Nephron progenitor cell (in vitro differentiated cells): ENCODE measurements at regions not wholly inside any gene's neighbourhood (a gene's known extent, or its start where the extent isn't known, plus 50 kb on each side); places are given as distances from the start of the nearest gene placed in this dataset.

Experiments
- DNase-seq: peaks from one replicate; pipeline ENCODE4 v3.0.0; 2021
- H3K27ac Mint-ChIP-seq: 2 replicates; pipeline ENCODE4 v1.8.0; 2021; ENCODE audit warnings: mild to moderate bottlenecking, moderate library complexity, mixed read lengths
- H3K27me3 Mint-ChIP-seq: 2 replicates; pipeline ENCODE4 v1.8.0; 2021; ENCODE audit warnings: mild to moderate bottlenecking, low read depth, mixed read lengths; ENCODE audit not compliant: poor library complexity
- H3K36me3 Mint-ChIP-seq: 2 replicates; pipeline ENCODE4 v1.8.0; 2021; ENCODE audit warnings: low read depth, mixed read lengths
- H3K4me1 Mint-ChIP-seq: 2 replicates; pipeline ENCODE4 v1.8.0; 2021; ENCODE audit warnings: mixed read lengths
- H3K4me3 Mint-ChIP-seq: 2 replicates; pipeline ENCODE4 v1.8.0; 2021; ENCODE audit warnings: mild to moderate bottlenecking, moderate library complexity, mixed read lengths
- H3K9me3 Mint-ChIP-seq: 2 replicates; pipeline ENCODE4 v1.8.0; 2021; ENCODE audit warnings: mild to moderate bottlenecking, moderate library complexity, mixed read lengths
- TF ChIP-seq, protein P1 (sequence below): fragments of 200-600 bp; sonication (generic); IDR thresholded peaks from 2 replicates; pipeline ENCODE4 v1.5.0; 2021; ENCODE audit warnings: antibody characterized with exemption

DNA sequence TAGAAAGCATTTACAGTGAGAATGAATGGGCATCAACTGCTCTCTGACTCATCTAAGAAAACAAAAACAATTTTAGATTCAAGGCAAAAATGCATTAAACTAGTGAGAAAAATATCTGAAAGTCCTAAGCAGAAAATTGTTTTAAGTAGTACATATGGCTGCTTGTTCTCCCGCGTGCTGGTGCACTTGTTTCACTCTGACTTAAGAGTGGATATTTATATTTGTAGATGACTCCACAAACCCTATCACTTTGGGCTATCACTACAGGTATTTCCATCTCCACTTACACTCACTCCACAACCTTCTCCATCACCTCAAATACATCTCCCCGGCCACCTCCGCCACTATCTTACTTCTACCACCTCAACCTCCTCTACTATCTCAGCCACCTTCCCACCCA lies 253.9 kb upstream of the EGLN3 start:
- H3K36me3 Mint-ChIP-seq: no peaks in the 10 kb centered on the region
- H3K4me1 Mint-ChIP-seq: no peaks in the 10 kb centered on the region
- DNase-seq: no peak
- no peak overlapping the region for H3K27ac Mint-ChIP-seq
- H3K4me3 Mint-ChIP-seq: no peak overlapping the region
- peaks cover 3% of the 10 kb centered on the region for H3K27me3 Mint-ChIP-seq
- TF ChIP-seq, protein P1, sequence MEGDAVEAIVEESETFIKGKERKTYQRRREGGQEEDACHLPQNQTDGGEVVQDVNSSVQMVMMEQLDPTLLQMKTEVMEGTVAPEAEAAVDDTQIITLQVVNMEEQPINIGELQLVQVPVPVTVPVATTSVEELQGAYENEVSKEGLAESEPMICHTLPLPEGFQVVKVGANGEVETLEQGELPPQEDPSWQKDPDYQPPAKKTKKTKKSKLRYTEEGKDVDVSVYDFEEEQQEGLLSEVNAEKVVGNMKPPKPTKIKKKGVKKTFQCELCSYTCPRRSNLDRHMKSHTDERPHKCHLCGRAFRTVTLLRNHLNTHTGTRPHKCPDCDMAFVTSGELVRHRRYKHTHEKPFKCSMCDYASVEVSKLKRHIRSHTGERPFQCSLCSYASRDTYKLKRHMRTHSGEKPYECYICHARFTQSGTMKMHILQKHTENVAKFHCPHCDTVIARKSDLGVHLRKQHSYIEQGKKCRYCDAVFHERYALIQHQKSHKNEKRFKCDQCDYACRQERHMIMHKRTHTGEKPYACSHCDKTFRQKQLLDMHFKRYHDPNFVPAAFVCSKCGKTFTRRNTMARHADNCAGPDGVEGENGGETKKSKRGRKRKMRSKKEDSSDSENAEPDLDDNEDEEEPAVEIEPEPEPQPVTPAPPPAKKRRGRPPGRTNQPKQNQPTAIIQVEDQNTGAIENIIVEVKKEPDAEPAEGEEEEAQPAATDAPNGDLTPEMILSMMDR: no peak
- H3K9me3 Mint-ChIP-seq: peaks cover 15% of the 10 kb centered on the region

DNA sequence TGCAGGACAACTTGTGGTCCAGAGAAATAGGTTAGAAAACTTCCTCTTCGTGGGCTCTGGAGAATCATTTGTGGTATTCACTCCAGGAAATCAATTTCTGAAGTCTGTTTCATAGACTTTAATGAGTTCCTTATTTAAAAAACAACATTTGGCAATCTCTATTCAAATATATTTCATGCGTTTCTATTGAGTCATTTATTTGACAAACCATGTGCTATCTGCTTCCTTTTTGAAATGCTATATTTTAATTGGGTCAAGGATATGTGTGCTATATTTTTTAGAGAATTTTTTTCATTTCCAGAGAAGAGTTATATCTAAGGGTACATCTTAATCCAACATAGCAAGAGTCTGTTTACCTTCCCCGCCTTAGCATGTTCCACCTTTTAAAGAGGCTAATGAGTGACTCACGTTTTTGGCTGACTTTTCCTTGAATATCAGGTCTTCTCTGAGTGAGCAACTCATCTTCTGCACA lies 252.4 kb upstream of the EGLN3 start:
- Mint-ChIP-seq H3K4me3 (no peak overlapping the region), H3K9me3 (peaks cover 15% of the 10 kb centered on the region), H3K36me3 (no peaks in the 10 kb centered on the region), H3K4me1 (no peaks in the 10 kb centered on the region), H3K27me3 (peaks cover 3% of the 10 kb centered on the region), H3K27ac (peak overlapping the region; percentile 62)
- DNase-seq: no peak
- TF ChIP-seq, protein P1: no peak

DNA sequence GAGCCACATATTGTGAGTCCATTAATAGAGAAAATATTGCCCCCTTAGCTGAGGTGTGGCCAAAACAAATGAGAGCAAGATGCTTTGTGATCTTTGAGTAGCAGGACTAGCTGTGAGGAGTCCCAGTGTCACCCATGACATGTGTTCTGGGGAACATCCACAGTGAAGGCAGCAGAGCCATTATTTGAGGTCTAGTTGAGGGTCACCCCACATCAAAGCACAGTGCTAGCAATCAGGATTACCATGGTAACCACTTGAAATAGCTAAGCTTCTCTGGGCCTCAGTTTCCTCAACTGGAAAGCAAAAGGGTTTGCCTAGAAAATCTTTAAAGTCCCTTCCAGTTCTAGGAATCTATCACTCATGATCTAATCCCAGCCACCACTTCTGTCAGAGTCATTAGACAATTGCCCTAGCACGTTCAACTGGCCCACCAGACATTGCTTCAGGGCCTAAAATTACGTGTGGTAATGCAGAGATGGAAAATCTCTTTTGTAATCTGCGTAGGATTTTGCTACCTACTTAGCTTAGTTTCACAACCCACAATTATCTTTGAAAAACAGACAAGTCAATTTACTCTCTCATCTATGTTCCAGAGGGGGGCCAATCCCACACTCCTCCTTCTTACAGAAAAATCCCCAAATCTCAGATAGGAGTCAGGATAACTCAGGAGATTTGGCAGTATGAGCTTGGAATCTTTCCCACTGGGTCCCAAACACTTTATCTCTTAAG lies 251.2 kb upstream of the EGLN3 start:
- TF ChIP-seq, protein P1: no peak
- H3K27me3 Mint-ChIP-seq: peaks cover 3% of the 10 kb centered on the region
- no peaks in the 10 kb centered on the region for H3K4me1 Mint-ChIP-seq
- no peak overlapping the region for H3K4me3 Mint-ChIP-seq
- no peak overlapping the region for H3K27ac Mint-ChIP-seq
- DNase-seq: no peak
- peaks cover 19% of the 10 kb centered on the region for H3K9me3 Mint-ChIP-seq
- H3K36me3 Mint-ChIP-seq: no peaks in the 10 kb centered on the region

DNA sequence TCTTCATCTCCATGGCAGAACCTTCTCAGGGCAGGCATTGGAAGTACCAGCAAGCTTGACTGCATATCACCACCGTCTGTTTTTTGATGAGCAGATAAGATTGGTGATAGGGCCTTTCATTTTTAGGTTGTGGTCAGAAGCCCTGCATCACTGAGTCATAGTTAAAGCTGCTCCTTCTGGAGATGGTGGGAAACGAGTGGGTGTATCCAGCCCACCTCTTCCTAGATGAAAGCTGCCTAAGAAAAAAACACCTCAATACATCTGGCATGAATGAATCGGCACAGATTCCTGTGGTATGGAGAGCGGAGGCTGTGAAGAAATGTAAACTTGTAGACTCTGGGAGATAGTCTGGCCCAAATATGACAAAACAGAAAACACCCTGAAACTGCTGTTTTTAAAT lies 248.7 kb upstream of the EGLN3 start:
- TF ChIP-seq, protein P1: no peak
- H3K36me3 Mint-ChIP-seq: no peaks in the 10 kb centered on the region
- no peak overlapping the region for H3K4me3 Mint-ChIP-seq
- H3K27me3 Mint-ChIP-seq: peaks cover 3% of the 10 kb centered on the region
- H3K4me1 Mint-ChIP-seq: no peaks in the 10 kb centered on the region
- H3K27ac Mint-ChIP-seq: no peak overlapping the region
- H3K9me3 Mint-ChIP-seq: peaks cover 11% of the 10 kb centered on the region
- DNase-seq: no peak

DNA sequence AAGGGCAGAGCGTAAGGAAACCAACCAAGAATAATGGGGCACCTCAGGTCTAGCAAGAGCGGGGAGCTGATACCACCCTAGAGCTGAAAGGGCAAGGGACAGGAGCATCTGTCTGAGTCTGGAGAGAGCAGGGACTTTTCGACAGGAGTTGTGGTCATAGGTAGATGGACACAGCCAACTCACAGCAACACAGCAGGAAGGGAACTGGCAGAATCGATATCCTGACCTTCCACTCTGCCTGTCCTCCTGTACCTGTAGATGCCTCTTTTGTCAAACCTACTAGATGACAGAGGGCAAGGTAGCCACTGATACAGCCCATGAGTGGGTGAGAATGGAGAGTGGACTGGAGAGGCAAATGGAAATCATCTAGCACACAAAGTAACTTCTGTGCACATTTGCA lies 247.2 kb upstream of the EGLN3 start:
- no peak for DNase-seq
- no peak overlapping the region for H3K27ac Mint-ChIP-seq
- H3K9me3 Mint-ChIP-seq: peaks cover 20% of the 10 kb centered on the region
- H3K36me3 Mint-ChIP-seq: no peaks in the 10 kb centered on the region
- no peaks in the 10 kb centered on the region for H3K4me1 Mint-ChIP-seq
- TF ChIP-seq, protein P1: no peak
- peaks cover 3% of the 10 kb centered on the region for H3K27me3 Mint-ChIP-seq
- H3K4me3 Mint-ChIP-seq: no peak overlapping the region

DNA sequence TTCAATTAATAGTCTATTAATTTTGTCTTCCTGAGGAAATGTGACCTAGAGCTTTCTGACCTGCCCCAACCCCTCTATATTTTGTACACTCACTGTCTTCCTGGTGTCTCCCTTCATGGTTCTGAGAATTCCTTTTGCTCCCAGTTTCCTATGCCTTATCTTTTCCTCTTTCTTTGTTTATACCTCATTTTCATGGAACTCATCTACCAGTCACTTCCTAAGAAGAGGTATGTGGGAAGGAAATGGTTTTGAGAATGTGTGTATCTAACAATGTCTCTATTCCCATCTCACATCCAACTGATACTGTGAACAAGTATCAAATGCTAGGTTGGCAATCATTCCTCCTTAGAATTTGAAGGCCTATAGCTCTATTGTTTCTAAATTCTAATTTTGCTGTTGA lies 245.1 kb upstream of the EGLN3 start:
- H3K9me3 Mint-ChIP-seq: peaks cover 20% of the 10 kb centered on the region
- no peak for DNase-seq
- H3K27ac Mint-ChIP-seq: no peak overlapping the region
- no peaks in the 10 kb centered on the region for H3K36me3 Mint-ChIP-seq
- H3K27me3 Mint-ChIP-seq: peaks cover 3% of the 10 kb centered on the region
- TF ChIP-seq, protein P1: no peak
- no peak overlapping the region for H3K4me3 Mint-ChIP-seq
- H3K4me1 Mint-ChIP-seq: peaks cover 8% of the 10 kb centered on the region
